ENCODE measurements at regions not wholly inside any gene's neighbourhood (a gene's known extent, or its start where the extent isn't known, plus 50 kb on each side); places are given as distances from the start of the nearest gene placed in this dataset.

DNA sequence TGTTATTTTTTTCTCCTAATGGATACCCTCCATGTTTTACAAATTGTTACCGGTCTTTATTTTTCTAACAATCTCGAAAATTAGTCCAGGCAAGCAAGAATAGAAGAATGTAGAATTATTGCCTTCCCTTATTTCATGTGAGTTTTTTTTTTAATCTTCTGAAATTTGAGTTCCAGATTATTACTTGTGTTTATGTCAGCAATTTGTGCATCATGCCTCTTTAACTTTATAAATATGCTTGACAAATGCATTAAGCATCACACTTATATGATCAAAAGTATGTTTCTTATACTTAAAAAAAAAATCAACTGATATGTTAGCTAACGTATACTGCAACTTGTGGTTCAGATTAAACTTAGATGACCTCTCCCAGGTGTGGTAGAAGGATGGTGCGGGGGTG lies 242.7 kb upstream of the VSTM2A start:
- TF ChIP-seq, protein P1, sequence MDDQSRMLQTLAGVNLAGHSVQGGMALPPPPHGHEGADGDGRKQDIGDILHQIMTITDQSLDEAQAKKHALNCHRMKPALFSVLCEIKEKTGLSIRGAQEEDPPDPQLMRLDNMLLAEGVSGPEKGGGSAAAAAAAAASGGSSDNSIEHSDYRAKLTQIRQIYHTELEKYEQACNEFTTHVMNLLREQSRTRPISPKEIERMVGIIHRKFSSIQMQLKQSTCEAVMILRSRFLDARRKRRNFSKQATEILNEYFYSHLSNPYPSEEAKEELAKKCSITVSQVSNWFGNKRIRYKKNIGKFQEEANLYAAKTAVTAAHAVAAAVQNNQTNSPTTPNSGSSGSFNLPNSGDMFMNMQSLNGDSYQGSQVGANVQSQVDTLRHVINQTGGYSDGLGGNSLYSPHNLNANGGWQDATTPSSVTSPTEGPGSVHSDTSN (IDR thresholded peaks at IDR 0.05; ENCODE audit: insufficient replicate concordance, low read depth, low read length) = no peak
- TF ChIP-seq ZBED1 (IDR thresholded peaks at IDR 0.05; ENCODE audit: borderline replicate concordance) = no peak
- TF ChIP-seq NFYB (IDR thresholded peaks at IDR 0.05; ENCODE audit: insufficient read depth, low read depth, low read length) = no peak
- no peak for TF ChIP-seq JUND (IDR thresholded peaks at IDR 0.05; ENCODE audit: low read depth, low read length)
- no peak for TF ChIP-seq ZZZ3 (IDR thresholded peaks at IDR 0.05; ENCODE audit: control insufficient read depth, insufficient read length, low read depth)
- no peak for TF ChIP-seq POLR2A (IDR thresholded peaks at IDR 0.05; ENCODE audit: low read depth, low read length)
- TF ChIP-seq, protein P2, sequence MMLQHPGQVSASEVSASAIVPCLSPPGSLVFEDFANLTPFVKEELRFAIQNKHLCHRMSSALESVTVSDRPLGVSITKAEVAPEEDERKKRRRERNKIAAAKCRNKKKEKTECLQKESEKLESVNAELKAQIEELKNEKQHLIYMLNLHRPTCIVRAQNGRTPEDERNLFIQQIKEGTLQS (IDR thresholded peaks at IDR 0.05; ENCODE audit: borderline replicate concordance, extremely low read depth, low read depth, low read length) = no peak
- TF ChIP-seq EZH2 (IDR thresholded peaks at IDR 0.05; ENCODE audit: borderline replicate concordance, control insufficient read depth, low read depth, low read length) = no peak
- TF ChIP-seq, protein P3, sequence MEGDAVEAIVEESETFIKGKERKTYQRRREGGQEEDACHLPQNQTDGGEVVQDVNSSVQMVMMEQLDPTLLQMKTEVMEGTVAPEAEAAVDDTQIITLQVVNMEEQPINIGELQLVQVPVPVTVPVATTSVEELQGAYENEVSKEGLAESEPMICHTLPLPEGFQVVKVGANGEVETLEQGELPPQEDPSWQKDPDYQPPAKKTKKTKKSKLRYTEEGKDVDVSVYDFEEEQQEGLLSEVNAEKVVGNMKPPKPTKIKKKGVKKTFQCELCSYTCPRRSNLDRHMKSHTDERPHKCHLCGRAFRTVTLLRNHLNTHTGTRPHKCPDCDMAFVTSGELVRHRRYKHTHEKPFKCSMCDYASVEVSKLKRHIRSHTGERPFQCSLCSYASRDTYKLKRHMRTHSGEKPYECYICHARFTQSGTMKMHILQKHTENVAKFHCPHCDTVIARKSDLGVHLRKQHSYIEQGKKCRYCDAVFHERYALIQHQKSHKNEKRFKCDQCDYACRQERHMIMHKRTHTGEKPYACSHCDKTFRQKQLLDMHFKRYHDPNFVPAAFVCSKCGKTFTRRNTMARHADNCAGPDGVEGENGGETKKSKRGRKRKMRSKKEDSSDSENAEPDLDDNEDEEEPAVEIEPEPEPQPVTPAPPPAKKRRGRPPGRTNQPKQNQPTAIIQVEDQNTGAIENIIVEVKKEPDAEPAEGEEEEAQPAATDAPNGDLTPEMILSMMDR (IDR thresholded peaks at IDR 0.05 in 2 of 3, conservative IDR thresholded peaks at IDR 0.05 in 1 of 3; ENCODE audit: control insufficient read depth in 2 of 3, extremely low read depth in 1 of 3, insufficient read depth in 1 of 3, low read depth in 3 of 3, low read length in 3 of 3) = no peak
- TF ChIP-seq, protein P4, sequence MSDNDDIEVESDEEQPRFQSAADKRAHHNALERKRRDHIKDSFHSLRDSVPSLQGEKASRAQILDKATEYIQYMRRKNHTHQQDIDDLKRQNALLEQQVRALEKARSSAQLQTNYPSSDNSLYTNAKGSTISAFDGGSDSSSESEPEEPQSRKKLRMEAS (IDR thresholded peaks at IDR 0.05; ENCODE audit: low read depth, low read length) = no peak

Measured in GM12878 (cell line).